H1 (cell line): ENCODE measurements at regions not wholly inside any gene's neighbourhood (a gene's known extent, or its start where the extent isn't known, plus 50 kb on each side); places are given as distances from the start of the nearest gene placed in this dataset.

Source experiments
- CTCF ChIA-PET: fragments of 300-600 bp; sonication (Branson Sonifier 250); formaldehyde crosslinking; loops from one replicate; lab custom pipeline; 2021; ENCODE audit not compliant: partially characterized antibody; lab: Charles Lee
- POLR2A ChIA-PET: fragments of 300-600 bp; sonication (Branson Sonifier 250); formaldehyde crosslinking; loops from one replicate; lab custom pipeline; 2021; ENCODE audit warnings: inconsistent platforms; ENCODE audit not compliant: partially characterized antibody; lab: Charles Lee
- DNase-seq, 2 experiments: peaks; one replicate each; pipeline versions ENCODE4 v3.0.0 to v3.0.0-alpha.2; 2010 to 2022; ENCODE audit warnings: low spot score in 2 of 2, low read depth in 1 of 2, mixed read lengths in 1 of 2
- FAIRE-seq: peaks from 2 replicates; lab custom pipeline; 2011; peaks lifted over from hg19 to GRCh38; lab: Jason Lieb, UNC
- H2AFZ ChIP-seq: 2 replicates; pipeline ENCODE4 v1.8.1; 2012; ENCODE audit warnings: low read length, inconsistent platforms
- H2AK5ac ChIP-seq: 2 replicates; pipeline ENCODE4 v1.6.1; 2013; ENCODE audit warnings: low read depth, low read length
- H2BK120ac ChIP-seq: replicated peaks from 2 replicates; pipeline ENCODE3; 2013; ENCODE audit warnings: low read depth, low read length, inconsistent platforms
- H2BK12ac ChIP-seq: 2 replicates; pipeline ENCODE4 v1.6.1; 2013; ENCODE audit warnings: low read depth, low read length
- H2BK15ac ChIP-seq: 2 replicates; pipeline ENCODE4 v1.6.1; 2013; ENCODE audit warnings: low read length
- H2BK20ac ChIP-seq: 2 replicates; pipeline ENCODE4 v1.6.1; 2013; ENCODE audit warnings: low read length
- H2BK5ac ChIP-seq: 2 replicates; pipeline ENCODE4 v1.6.1; 2013; ENCODE audit warnings: low read depth, low read length
- H3K14ac ChIP-seq: 2 replicates; pipeline ENCODE4 v1.6.1; 2013; ENCODE audit warnings: inconsistent platforms; ENCODE audit not compliant: insufficient read length
- H3K18ac ChIP-seq: 2 replicates; pipeline ENCODE4 v1.6.1; 2013; ENCODE audit warnings: low read length; ENCODE audit errors: extremely low read depth
- H3K23ac ChIP-seq: 2 replicates; pipeline ENCODE4 v1.6.1; 2013; ENCODE audit warnings: inconsistent platforms; ENCODE audit not compliant: insufficient read length
- H3K23me2 ChIP-seq: 2 replicates; pipeline ENCODE4 v1.6.1; 2013; ENCODE audit warnings: low read depth, low read length
- H3K27ac ChIP-seq: 2 replicates; pipeline ENCODE4 v1.6.1; 2011; ENCODE audit warnings: low read depth, low read length, inconsistent platforms
- H3K27me3 ChIP-seq, 4 experiments: replicated peaks in 1 of 4; 1 replicate in 1 of 4; 2 replicates in 3 of 4; pipeline versions ENCODE4 v1.6.1 to v1.8.1; 2011 to 2013; ENCODE audit warnings: low read length in 3 of 4, mild to moderate bottlenecking in 3 of 4, inconsistent platforms in 2 of 4, mixed read lengths in 2 of 4, moderate library complexity in 1 of 4; ENCODE audit not compliant: control insufficient read depth in 3 of 4, insufficient read depth in 3 of 4; ENCODE audit errors: extremely low read depth in 1 of 4
- H3K36me3 ChIP-seq, 4 experiments: 2 replicates each; pipeline versions ENCODE4 v1.6.1 to v1.8.1; 2011 to 2013; ENCODE audit warnings: mild to moderate bottlenecking in 4 of 4, low read length in 3 of 4, moderate library complexity in 2 of 4, control low read depth in 1 of 4, inconsistent platforms in 1 of 4; ENCODE audit not compliant: insufficient read depth in 4 of 4, control insufficient read depth in 2 of 4
- H3K4ac ChIP-seq: replicated peaks from 2 replicates; pipeline ENCODE3; 2013; ENCODE audit warnings: low read length, low read depth, mixed read lengths, inconsistent platforms; ENCODE audit not compliant: insufficient read length
- H3K4me1 ChIP-seq, 4 experiments: replicated peaks in 1 of 4; 1 replicate in 1 of 4; 2 replicates in 3 of 4; pipeline versions ENCODE4 v1.6.1 to v1.8.1; 2011 to 2013; ENCODE audit warnings: low read length in 3 of 4, inconsistent platforms in 2 of 4, mixed read lengths in 1 of 4; ENCODE audit not compliant: insufficient read depth in 4 of 4, control insufficient read depth in 3 of 4
- H3K4me2 ChIP-seq, 2 experiments: 2 replicates each; pipeline versions ENCODE4 v1.6.1 to v1.8.1; 2011 to 2013; ENCODE audit warnings: low read depth in 2 of 2, low read length in 2 of 2, control low read depth in 1 of 2, inconsistent platforms in 1 of 2, mild to moderate bottlenecking in 1 of 2; ENCODE audit not compliant: insufficient read depth in 1 of 2
- H3K4me3 ChIP-seq, 4 experiments: fragments of 200-600, 300-600 bp in 1 of 4; sonication (generic), shearing (Covaris generic), sonication (Bioruptor Twin) in 1 of 4; 2 replicates each; pipeline versions ENCODE4 v1.5.1 to v1.8.1; 2011 to 2016; ENCODE audit warnings: low read length in 4 of 4, low read depth in 3 of 4, control low read depth in 2 of 4, inconsistent platforms in 2 of 4, mild to moderate bottlenecking in 2 of 4, mixed read lengths in 1 of 4, moderate library complexity in 1 of 4; ENCODE audit not compliant: insufficient read depth in 2 of 4; ENCODE audit errors: extremely low read depth in 1 of 4
- H3K56ac ChIP-seq: replicated peaks from 2 replicates; pipeline ENCODE3; 2013; ENCODE audit warnings: low read depth, mild to moderate bottlenecking, mixed read lengths, low read length, inconsistent platforms; ENCODE audit not compliant: insufficient read length
- H3K79me1 ChIP-seq: 2 replicates; pipeline ENCODE4 v1.6.1; 2013; ENCODE audit warnings: low read depth, low read length, control low read depth
- H3K79me2 ChIP-seq, 2 experiments: 2 replicates each; pipeline versions ENCODE4 v1.6.1 to v1.8.1; 2012 to 2013; ENCODE audit warnings: low read length in 2 of 2, mild to moderate bottlenecking in 2 of 2, inconsistent platforms in 1 of 2; ENCODE audit not compliant: insufficient read depth in 2 of 2, control insufficient read depth in 1 of 2
- H3K9ac ChIP-seq, 4 experiments: replicated peaks in 1 of 4; 1 replicate in 1 of 4; 2 replicates in 3 of 4; pipeline versions ENCODE4 v1.6.1 to v1.8.1; 2011 to 2013; ENCODE audit warnings: low read depth in 3 of 4, low read length in 3 of 4, control low read depth in 2 of 4, mild to moderate bottlenecking in 2 of 4, moderate library complexity in 2 of 4, inconsistent platforms in 1 of 4; ENCODE audit errors: extremely low read depth in 1 of 4
- H3K9me3 ChIP-seq, 2 experiments: 2 replicates each; pipeline versions ENCODE4 v1.6.1 to v1.8.1; 2012 to 2013; ENCODE audit warnings: mild to moderate bottlenecking in 2 of 2, moderate library complexity in 2 of 2, control low read depth in 1 of 2, inconsistent platforms in 1 of 2, low read depth in 1 of 2, low read length in 1 of 2, mixed read lengths in 1 of 2; ENCODE audit not compliant: insufficient read depth in 2 of 2
- H4K20me1 ChIP-seq, 2 experiments: replicated peaks in 1 of 2; 2 replicates each; pipeline versions ENCODE3 to v1.8.1; 2011 to 2013; ENCODE audit warnings: inconsistent platforms in 2 of 2, low read length in 2 of 2, mild to moderate bottlenecking in 1 of 2; ENCODE audit not compliant: insufficient read depth in 2 of 2, control insufficient read depth in 1 of 2
- H4K5ac ChIP-seq: 2 replicates; pipeline ENCODE4 v1.6.1; 2013; ENCODE audit warnings: low read length, low read depth, mixed read lengths, inconsistent platforms; ENCODE audit not compliant: insufficient read length
- H4K8ac ChIP-seq: 2 replicates; pipeline ENCODE4 v1.8.0; 2013; ENCODE audit warnings: mild to moderate bottlenecking, moderate library complexity, low read length, inconsistent platforms; ENCODE audit not compliant: insufficient read depth; ENCODE audit errors: extremely low read depth
- H4K91ac ChIP-seq: replicated peaks from 2 replicates; pipeline ENCODE3; 2013; ENCODE audit warnings: low read length, mixed read lengths, inconsistent platforms; ENCODE audit not compliant: insufficient read length
- CHD1 ChIP-seq: IDR thresholded peaks from 2 replicates; pipeline ENCODE4 v1.6.1; 2012; ENCODE audit warnings: low read depth, low read length, improper control_type of control experiment
- CREB1 ChIP-seq: IDR thresholded peaks from 2 replicates; pipeline ENCODE4 v1.6.1; 2012; ENCODE audit warnings: inconsistent platforms
- JUN ChIP-seq: IDR thresholded peaks from 2 replicates; pipeline ENCODE4 v1.6.1; 2011; ENCODE audit warnings: low read depth, mild to moderate bottlenecking, improper control_type of control experiment, low read length
- KDM5A ChIP-seq: fragments of 200-600 bp; IDR thresholded peaks from 2 replicates; pipeline ENCODE4 v1.7.1; 2012; ENCODE audit warnings: mild to moderate bottlenecking, low read length, inconsistent platforms, mixed read lengths
- PHF8 ChIP-seq: fragments of 200-600 bp; sonication (generic); conservative IDR thresholded peaks from 2 replicates; pipeline ENCODE4 v1.7.1; 2012; ENCODE audit warnings: low read depth, mild to moderate bottlenecking, inconsistent platforms, low read length, moderate library complexity
- SP2 ChIP-seq: IDR thresholded peaks from 2 replicates; pipeline ENCODE4 v1.6.1; 2012; ENCODE audit warnings: mild to moderate bottlenecking, low read length, inconsistent platforms
- WGBS, 2 experiments: shearing (Covaris generic) in 1 of 2; methylation state at CpG; one replicate each; pipeline versions ENCODE4 v1.1.6 to v1.1.7; 2013 to 2015; ENCODE audit warnings: low lambda C conversion rate in 2 of 2, mixed read lengths in 2 of 2, inconsistent platforms in 1 of 2, low coverage in 1 of 2, missing lambda C conversion rate in 1 of 2; ENCODE audit not compliant: insufficient replicate concordance in 2 of 2, insufficient coverage in 1 of 2, insufficient read length in 1 of 2; ENCODE audit errors: extremely low coverage in 1 of 2, missing lambda C conversion rate in 1 of 2; 5-methylcytosine and 5-hydroxymethylcytosine counted together

- Histone ChIP-seq H2AFZ (no peak overlapping the region), H3K18ac (no peak overlapping the region)
- no peak for FAIRE-seq
These were observed 172.9 kb upstream of the CCDC150 start for GRCh38 chr2:196466581-196466980.

More at GRCh38 chr2:196466581-196466980, 172.9 kb upstream of the CCDC150 start:
- no peak overlapping the region for H3K23ac ChIP-seq
- H3K79me1 ChIP-seq: no peaks in the 10 kb centered on the region
- WGBS, 2 experiments: 89% methylated on average over 2 of the region's 2 CpGs; no CpG with 5 or more reads in 1 of the 2 experiments
- no peak overlapping the region for H4K91ac ChIP-seq
- no peaks in the 10 kb centered on the region; a peak in 2 of 7 replicates for H3K4me1 ChIP-seq
- H4K20me1 ChIP-seq: no peaks in the 10 kb centered on the region
- no peak overlapping the region for H3K4me2 ChIP-seq
- no peak overlapping the region for H2BK120ac ChIP-seq
- H3K27me3 ChIP-seq: no peaks in the 10 kb centered on the region
- H3K9me3 ChIP-seq: no peaks in the 10 kb centered on the region
- H3K4ac ChIP-seq: no peak overlapping the region
- no peak for DNase-seq
- H4K8ac ChIP-seq: no peak overlapping the region
- H2BK15ac ChIP-seq: no peak overlapping the region
- no peak overlapping the region for H3K4me3 ChIP-seq
- no peak overlapping the region for H4K5ac ChIP-seq
- H3K27ac ChIP-seq: no peak overlapping the region
- H3K56ac ChIP-seq: no peak overlapping the region
- CTCF ChIA-PET: interaction anchor here (0.8 to 3.9 kb wide), 4 partner anchors 10 to 129 kb away, joined by 3 to 44 read pairs (median 6); no protein-coding TSS in a partner anchor
- no peak overlapping the region for H2BK20ac ChIP-seq
- H3K9ac ChIP-seq: no peak overlapping the region
- H2BK12ac ChIP-seq: no peak overlapping the region
- H3K36me3 ChIP-seq: no peaks in the 10 kb centered on the region
- H3K23me2 ChIP-seq: no peaks in the 10 kb centered on the region
- POLR2A ChIA-PET: interaction anchor here (0.8 kb wide), 1 partner anchor 8 kb away, joined by 3 read pairs; no protein-coding TSS in a partner anchor
- no peak overlapping the region for H2BK5ac ChIP-seq
- H2AK5ac ChIP-seq: no peak overlapping the region
- H3K79me2 ChIP-seq: no peaks in the 10 kb centered on the region
- TF ChIP-seq SP2: no peak
- no peak for TF ChIP-seq CREB1
- no peak for TF ChIP-seq PHF8
- no peak for TF ChIP-seq CHD1
- no peak for TF ChIP-seq JUN
- no peak for TF ChIP-seq KDM5A
- no peak overlapping the region for H3K14ac ChIP-seq
